GM21717 (cell line): ENCODE measurements at regions not wholly inside any gene's neighbourhood (a gene's known extent, or its start where the extent isn't known, plus 50 kb on each side); places are given as distances from the start of the nearest gene placed in this dataset.
"Not testable (repeated sequence)": the region's sequence is repeated elsewhere in the genome, so short reads cannot be mapped to it uniquely, and the experiment has no call there.

Experiments used
- ATAC-seq: cut with Tn5 transposase; IDR thresholded peaks from one replicate; pipeline ENCODE4 v1.9.1; 2021; ENCODE audit warnings: mild to moderate bottlenecking, moderate library complexity; ENCODE audit not compliant: unreplicated experiment

GRCh38 chr7:69062020-69062765 is 536.1 kb upstream of the AUTS2 start:
- ATAC-seq, result no peak

- no peak for ATAC-seq
These were observed 530.9 kb upstream of the AUTS2 start for GRCh38 chr7:69067397-69067796.

GRCh38 chr7:69070476-69070875 is 527.8 kb upstream of the AUTS2 start:
- ATAC-seq, result no peak

- no peak for ATAC-seq
These were observed 521.7 kb upstream of the AUTS2 start for GRCh38 chr7:69076566-69076965.

GRCh38 chr7:69078997-69079769 is 519.1 kb upstream of the AUTS2 start:
- ATAC-seq, result no peak

GRCh38 chr7:69087281-69087680 is 511.0 kb upstream of the AUTS2 start:
- ATAC-seq, result not testable (repeated sequence)

GRCh38 chr7:69088185-69088584 is 510.1 kb upstream of the AUTS2 start:
- no peak for ATAC-seq

GRCh38 chr7:69090936-69091335 is 507.3 kb upstream of the AUTS2 start:
- ATAC-seq, result no peak

- ATAC-seq, result no peak
These were observed 506.8 kb upstream of the AUTS2 start for GRCh38 chr7:69091521-69091920.

- no peak for ATAC-seq
These were observed 503.1 kb upstream of the AUTS2 start for GRCh38 chr7:69095127-69095526.

- no peak for ATAC-seq
These were observed 502.6 kb upstream of the AUTS2 start for GRCh38 chr7:69095649-69096048.

- ATAC-seq, result no peak
These were observed 494.3 kb upstream of the AUTS2 start for GRCh38 chr7:69104023-69104422.

- no peak for ATAC-seq
These were observed 493.2 kb upstream of the AUTS2 start for GRCh38 chr7:69105092-69105491.

GRCh38 chr7:69105981-69106380 is 492.3 kb upstream of the AUTS2 start:
- no peak for ATAC-seq

- ATAC-seq, result not testable (repeated sequence)
These were observed 491.8 kb upstream of the AUTS2 start for GRCh38 chr7:69106449-69106848.

- ATAC-seq, result not testable (repeated sequence)
These were observed 491.3 kb upstream of the AUTS2 start for GRCh38 chr7:69106946-69107345.

GRCh38 chr7:69108097-69108496 is 490.2 kb upstream of the AUTS2 start:
- no peak for ATAC-seq

GRCh38 chr7:69109246-69109645 is 489.0 kb upstream of the AUTS2 start:
- no peak for ATAC-seq

- ATAC-seq, result no peak
These were observed 488.4 kb upstream of the AUTS2 start for GRCh38 chr7:69109879-69110278.

GRCh38 chr7:69110450-69111050 is 487.7 kb upstream of the AUTS2 start:
- no peak for ATAC-seq

- no peak for ATAC-seq
These were observed 483.9 kb upstream of the AUTS2 start for GRCh38 chr7:69114374-69114773.

GRCh38 chr7:69115788-69116187 is 482.5 kb upstream of the AUTS2 start:
- ATAC-seq, result no peak
